ENCODE measurements at regions not wholly inside any gene's neighbourhood (a gene's known extent, or its start where the extent isn't known, plus 50 kb on each side); places are given as distances from the start of the nearest gene placed in this dataset.

- intact Hi-C loops (cut with micrococcal nuclease), result no loop called here
- H3K4me3 Mint-ChIP-seq, result no peak overlapping the region
- no peaks in the 10 kb centered on the region for H3K9me3 Mint-ChIP-seq
- H3K27me3 Mint-ChIP-seq, result no peaks in the 10 kb centered on the region
- DNase-seq, result no peak
- CTCF ChIA-PET, result no interaction called here
- H3K27ac Mint-ChIP-seq, result no peak overlapping the region
- TF ChIP-seq CTCF (IDR thresholded peaks at IDR 0.05), result no peak
- ATAC-seq (ENCODE audit: low read depth), result no peak
- H3K36me3 Mint-ChIP-seq (ENCODE audit: low read depth), result no peaks in the 10 kb centered on the region
- H3K4me1 Mint-ChIP-seq, result peaks cover 3% of the 10 kb centered on the region
- POLR2A ChIA-PET, result interaction anchor here (0.6 kb wide), 1 partner anchor 16 kb away, joined by 4 read pairs; no protein-coding TSS in a partner anchor
These were observed 214.1 kb downstream of the SEC14L1 start for GRCh38 chr17:77354670-77355455.

- no peak overlapping the region for H3K4me3 Mint-ChIP-seq
- no peak overlapping the region for H3K27ac Mint-ChIP-seq
- no peaks in the 10 kb centered on the region for H3K27me3 Mint-ChIP-seq
- no peak for TF ChIP-seq CTCF (IDR thresholded peaks at IDR 0.05)
- intact Hi-C loops (cut with micrococcal nuclease), result loop anchor here (2.0 kb wide), 1 partner anchor 15 kb away; no protein-coding TSS in a partner anchor
- no peaks in the 10 kb centered on the region for H3K9me3 Mint-ChIP-seq
- ATAC-seq (ENCODE audit: low read depth) (peak; percentile 25), DNase-seq (no peak)
- H3K36me3 Mint-ChIP-seq (ENCODE audit: low read depth), result no peaks in the 10 kb centered on the region
- CTCF ChIA-PET, result no interaction called here
- POLR2A ChIA-PET, result no interaction called here
- H3K4me1 Mint-ChIP-seq, result peaks cover 3% of the 10 kb centered on the region
These were observed 215.4 kb downstream of the SEC14L1 start for GRCh38 chr17:77356109-77356689.

- no peak overlapping the region for H3K4me3 Mint-ChIP-seq
- H3K4me1 Mint-ChIP-seq, result peaks cover 3% of the 10 kb centered on the region
- DNase-seq, result no peak
- no peaks in the 10 kb centered on the region for H3K9me3 Mint-ChIP-seq
- POLR2A ChIA-PET, result no interaction called here
- TF ChIP-seq CTCF (IDR thresholded peaks at IDR 0.05), result no peak
- H3K27me3 Mint-ChIP-seq, result no peaks in the 10 kb centered on the region
- H3K27ac Mint-ChIP-seq, result no peak overlapping the region
- intact Hi-C loops (cut with micrococcal nuclease), result loop anchor here (2.0 kb wide), 1 partner anchor 14 kb away; no protein-coding TSS in a partner anchor
- no peaks in the 10 kb centered on the region for H3K36me3 Mint-ChIP-seq (ENCODE audit: low read depth)
- CTCF ChIA-PET, result no interaction called here
- peak; percentile 14 for ATAC-seq (ENCODE audit: low read depth)
These were observed 216.0 kb downstream of the SEC14L1 start for GRCh38 chr17:77356690-77357201.

GRCh38 chr17:77358801-77359200 is 218.0 kb downstream of the SEC14L1 start:
- Mint-ChIP-seq H3K36me3 (ENCODE audit: low read depth) (no peaks in the 10 kb centered on the region), H3K27me3 (no peaks in the 10 kb centered on the region), H3K4me3 (no peak overlapping the region), H3K4me1 (peaks cover 19% of the 10 kb centered on the region), H3K27ac (no peak overlapping the region), H3K9me3 (no peaks in the 10 kb centered on the region)
- intact Hi-C loops (cut with micrococcal nuclease), result no loop called here
- POLR2A ChIA-PET, result no interaction called here
- TF ChIP-seq CTCF (IDR thresholded peaks at IDR 0.05), result no peak
- CTCF ChIA-PET, result interaction anchor here (1.3 kb wide), 1 partner anchor 136 kb away, joined by 4 read pairs; no protein-coding TSS in a partner anchor
- DNase-seq (no peak), ATAC-seq (ENCODE audit: low read depth) (no peak)

- Mint-ChIP-seq H3K27me3 (no peaks in the 10 kb centered on the region), H3K4me1 (peaks cover 24% of the 10 kb centered on the region), H3K4me3 (no peak overlapping the region), H3K9me3 (no peaks in the 10 kb centered on the region), H3K36me3 (ENCODE audit: low read depth) (no peaks in the 10 kb centered on the region), H3K27ac (no peak overlapping the region)
- TF ChIP-seq CTCF (IDR thresholded peaks at IDR 0.05), result no peak
- intact Hi-C loops (cut with micrococcal nuclease), result no loop called here
- POLR2A ChIA-PET, result no interaction called here
- CTCF ChIA-PET, result interaction anchor here (1.3 kb wide), 1 partner anchor 135 kb away, joined by 4 read pairs; no protein-coding TSS in a partner anchor
- DNase-seq (no peak), ATAC-seq (ENCODE audit: low read depth) (no peak)
These were observed 218.5 kb downstream of the SEC14L1 start for GRCh38 chr17:77359236-77359635.

Data from activated B cell treated with CpG ODN at 0.5 μM for 24 hours (primary cell).